HepG2 (cell line): ENCODE measurements at regions not wholly inside any gene's neighbourhood (a gene's known extent, or its start where the extent isn't known, plus 50 kb on each side); places are given as distances from the start of the nearest gene placed in this dataset.
A peak's percentile ranks its signal among the peaks of the same experiment; 100 is the strongest.

Source experiments
- ATAC-seq: fragments of 200-7000 bp; cut with Tn5 transposase; 3 replicates; pipeline ENCODE4 v1.9.1; 2020; ENCODE audit warnings: mild to moderate bottlenecking, moderate library complexity
- BruUV-seq: library from RNA; stranded (reverse); fragments of 400-500 nt; replicated peaks from 2 replicates; lab custom pipeline; 2021; lab: Mats Ljungman, UMichigan
- CTCF ChIA-PET: fragments of 300-600 bp; formaldehyde crosslinking; extraction: SDS; loops from one replicate; lab custom pipeline; 2021; ENCODE audit warnings: low total read pairs, inconsistent platforms, low intra/inter-chr PET ratio; lab: Yijun Ruan, JAX
- POLR2A ChIA-PET: fragments of 350-600 bp; sonication (Branson Sonifier 250); formaldehyde crosslinking; loops from one replicate; lab custom pipeline; 2020; ENCODE audit warnings: antibody characterized with exemption, inconsistent platforms; lab: Yijun Ruan, JAX
- DNase-seq: peaks from one replicate; pipeline ENCODE4 v3.0.0-alpha.2; 2015; ENCODE audit warnings: low spot score
- FAIRE-seq: peaks from 3 replicates; lab custom pipeline; 2011; peaks lifted over from hg19 to GRCh38; lab: Jason Lieb, UNC
- H2AFZ ChIP-seq: one replicate; pipeline ENCODE4 v1.6.1; 2011; ENCODE audit warnings: low read length, inconsistent platforms
- H3K27ac ChIP-seq: fragments of 300-600 bp; 3 replicates; pipeline ENCODE4 v1.8.0; 2011; ENCODE audit warnings: mixed run types, mild to moderate bottlenecking, mixed read lengths, low read length, inconsistent platforms; ENCODE audit not compliant: insufficient read depth; ENCODE audit errors: extremely low read length
- H3K27me3 ChIP-seq, 2 experiments: fragments of 200-600 bp in 1 of 2; 2 replicates in 1 of 2; 3 replicates in 1 of 2; pipeline versions ENCODE4 v1.6.0 to v1.8.0; 2011; ENCODE audit warnings: low read length in 2 of 2, mild to moderate bottlenecking in 2 of 2, moderate library complexity in 2 of 2, inconsistent platforms in 1 of 2; ENCODE audit not compliant: insufficient read depth in 2 of 2, control insufficient read depth in 1 of 2
- H3K36me3 ChIP-seq, 2 experiments: fragments of 200-600 bp in 1 of 2; replicated peaks in 1 of 2; 2 replicates in 1 of 2; 3 replicates in 1 of 2; pipeline versions ENCODE4 v1.5.1 to v1.8.0; 2011; ENCODE audit warnings: low read length in 2 of 2, inconsistent platforms in 1 of 2; ENCODE audit not compliant: insufficient read depth in 2 of 2, control insufficient read depth in 1 of 2
- H3K4me1 ChIP-seq: 2 replicates; pipeline ENCODE4 v1.5.1; 2012; ENCODE audit warnings: low read length, inconsistent platforms; ENCODE audit not compliant: insufficient read depth
- H3K4me2 ChIP-seq: 2 replicates; pipeline ENCODE4 v1.6.0; 2011; ENCODE audit warnings: low read depth, low read length, inconsistent platforms
- H3K4me3 ChIP-seq, 3 experiments: fragments of 200-600 bp in 1 of 3; sonication (generic), shearing (Covaris generic) in 1 of 3; replicated peaks in 1 of 3; 2 replicates each; pipeline ENCODE4 v1.5.1; 2011 to 2016; ENCODE audit warnings: low read length in 3 of 3, inconsistent platforms in 2 of 3, low read depth in 2 of 3, mild to moderate bottlenecking in 2 of 3, control low read depth in 1 of 3, mixed read lengths in 1 of 3; ENCODE audit not compliant: insufficient read depth in 1 of 3
- H3K79me2 ChIP-seq: one replicate; pipeline ENCODE4 v1.6.1; 2011; ENCODE audit warnings: low read length, inconsistent platforms; ENCODE audit not compliant: insufficient read depth
- H3K9ac ChIP-seq: 2 replicates; pipeline ENCODE4 v1.6.0; 2011; ENCODE audit warnings: mild to moderate bottlenecking, low read depth, low read length, inconsistent platforms; ENCODE audit not compliant: insufficient read depth
- H3K9me3 ChIP-seq: 2 replicates; pipeline ENCODE4 v1.5.1; 2012; ENCODE audit warnings: mild to moderate bottlenecking, low read length
- H4K20me1 ChIP-seq: 2 replicates; pipeline ENCODE4 v1.6.0; 2011; ENCODE audit warnings: inconsistent platforms, mild to moderate bottlenecking, low read length, moderate library complexity; ENCODE audit not compliant: insufficient read depth
- MYPOP ChIP-seq: sonication (generic); formaldehyde crosslinking; IDR thresholded peaks from 2 replicates; pipeline ENCODE4 v1.8.1; 2023; ENCODE audit warnings: mild to moderate bottlenecking, moderate library complexity, missing genetic modification reagents
- RFX3 ChIP-seq: IDR thresholded peaks from 2 replicates; pipeline ENCODE4 v1.6.1; 2016; ENCODE audit warnings: missing biosample characterization, missing genetic modification reagents
- SOX13 ChIP-seq, 3 experiments: fragments of 450-650 bp in 1 of 3; sonication (generic) in 1 of 3; formaldehyde crosslinking in 1 of 3; IDR thresholded peaks in 2 of 3; conservative IDR thresholded peaks in 1 of 3; 2 replicates each; pipeline versions ENCODE4 v1.5.0 to v1.6.1; 2016 to 2020; ENCODE audit warnings: antibody characterized with exemption in 1 of 3, mild to moderate bottlenecking in 1 of 3, missing compliant biosample characterization in 1 of 3, missing genetic modification reagents in 1 of 3, moderate library complexity in 1 of 3
- SOX5 ChIP-seq: IDR thresholded peaks from 2 replicates; pipeline ENCODE4 v1.6.1; 2016; ENCODE audit warnings: borderline replicate concordance
- SOX6 ChIP-seq, 2 experiments: fragments of 450-650 bp in 1 of 2; sonication (generic) in 1 of 2; formaldehyde crosslinking in 1 of 2; IDR thresholded peaks; 2 replicates each; pipeline versions ENCODE4 v1.4.0 to v1.6.1; 2017 to 2020; ENCODE audit warnings: antibody characterized with exemption in 1 of 2, mild to moderate bottlenecking in 1 of 2, missing genetic modification reagents in 1 of 2
- SYNCRIP ChIP-seq: fragments of 200-400 bp; formaldehyde crosslinking; IDR thresholded peaks from 2 replicates; pipeline ENCODE4 v1.6.1; 2018; ENCODE audit warnings: mild to moderate bottlenecking, low read depth, low read length; ENCODE audit not compliant: insufficient read depth
- in situ Hi-C: cut with HindIII; loops from 2 replicates; pipeline ENCODE4 v1.10.0; 2017; ENCODE audit warnings: low pct_unique_long_range_greater_than_20kb; ENCODE audit not compliant: extremely low pct_ligation_motif_present
- intact Hi-C: fragments of 100-400 bp; cut with micrococcal nuclease; formaldehyde crosslinking; loops from one replicate; pipeline ENCODE4 v1.10.0; 2022; ENCODE audit not compliant: unreplicated experiment

GRCh38 chr4:123819362-123820035, 422.9 kb downstream of the SPRY1 start:
- no peak for ATAC-seq
- no peaks in the 10 kb centered on the region for H3K27me3 ChIP-seq
- H3K79me2 ChIP-seq: no peaks in the 10 kb centered on the region
- no peak overlapping the region for H3K4me2 ChIP-seq
- H3K27ac ChIP-seq: no peak overlapping the region
- BruUV-seq: no TSS peak
- POLR2A ChIA-PET: no interaction called here
- FAIRE-seq: no peak
- in situ Hi-C loops (no loop called here), intact Hi-C loops (no loop called here)
- no peak for TF ChIP-seq MYPOP (CRISPR knock-in tag)
- TF ChIP-seq, all 625 proteins: peak for 0
- no peak for DNase-seq
- CTCF ChIA-PET: no interaction called here
- no peaks in the 10 kb centered on the region for H3K36me3 ChIP-seq
- no peaks in the 10 kb centered on the region for H4K20me1 ChIP-seq
- no peak overlapping the region for H2AFZ ChIP-seq
- H3K9me3 ChIP-seq: no peaks in the 10 kb centered on the region
- H3K4me1 ChIP-seq: peaks cover 28% of the 10 kb centered on the region
- no peak overlapping the region for H3K4me3 ChIP-seq
- no peak overlapping the region for H3K9ac ChIP-seq

- Histone ChIP-seq H3K79me2 (no peaks in the 10 kb centered on the region), H2AFZ (no peak overlapping the region), H3K36me3 (no peaks in the 10 kb centered on the region; a peak in 1 of 5 replicates), H3K9ac (no peak overlapping the region), H3K4me3 (no peak overlapping the region), H3K4me2 (no peak overlapping the region), H4K20me1 (no peaks in the 10 kb centered on the region), H3K9me3 (no peaks in the 10 kb centered on the region), H3K27me3 (no peaks in the 10 kb centered on the region), H3K4me1 (peaks cover 41% of the 10 kb centered on the region), H3K27ac (no peak overlapping the region)
- POLR2A ChIA-PET: interaction anchor here (1.8 kb wide), 1 partner anchor 35 kb away, joined by 5 read pairs; no protein-coding TSS in a partner anchor
- no peak for TF ChIP-seq SOX13 (IDR thresholded peaks at IDR 0.05)
- peak in 1 of 2 experiments; percentile 75; a peak in 2 of 4 replicates for TF ChIP-seq SOX13 (CRISPR knock-in tag; conservative IDR thresholded peaks at IDR 0.05 in 1 of 2, IDR thresholded peaks at IDR 0.05 in 1 of 2)
- TF ChIP-seq SOX5 (CRISPR knock-in tag): peak; percentile 50; the same call in 1 of the 2 replicates
- TF ChIP-seq RFX3 (CRISPR knock-in tag): 0 out of 2 replicates have a peak, but pooled peaks have one; percentile 44
- TF ChIP-seq SOX6 (IDR thresholded peaks at IDR 0.05): no peak
- peak; percentile 32; the same call in 1 of the 2 replicates for TF ChIP-seq SOX6 (CRISPR knock-in tag; IDR thresholded peaks at IDR 0.05)
- no peak for TF ChIP-seq SYNCRIP
- no TSS peak for BruUV-seq
- ATAC-seq: no peak
- DNase-seq: peak; percentile 28
- CTCF ChIA-PET: no interaction called here
- FAIRE-seq: no peak
- in situ Hi-C loops: no loop called here
- intact Hi-C loops: no loop called here
Measured at GRCh38 chr4:123821861-123822260, 425.3 kb downstream of the SPRY1 start.
